Stimulated activated CD4-positive, alpha-beta T cell treated with anti-CD3 and anti-CD28 coated beads, Interleukin-12 subunit alpha, Interleukin-12 subunit beta, amount 100 ng/mL, for 24 hours (primary cell): ENCODE measurements at regions not wholly inside any gene's neighbourhood (a gene's known extent, or its start where the extent isn't known, plus 50 kb on each side); places are given as distances from the start of the nearest gene placed in this dataset.

Experiments
- DNase-seq, 2 experiments: peaks; one replicate each; pipeline ENCODE4 v3.0.0-alpha.2; 2020; ENCODE audit warnings: low read depth in 2 of 2

DNA sequence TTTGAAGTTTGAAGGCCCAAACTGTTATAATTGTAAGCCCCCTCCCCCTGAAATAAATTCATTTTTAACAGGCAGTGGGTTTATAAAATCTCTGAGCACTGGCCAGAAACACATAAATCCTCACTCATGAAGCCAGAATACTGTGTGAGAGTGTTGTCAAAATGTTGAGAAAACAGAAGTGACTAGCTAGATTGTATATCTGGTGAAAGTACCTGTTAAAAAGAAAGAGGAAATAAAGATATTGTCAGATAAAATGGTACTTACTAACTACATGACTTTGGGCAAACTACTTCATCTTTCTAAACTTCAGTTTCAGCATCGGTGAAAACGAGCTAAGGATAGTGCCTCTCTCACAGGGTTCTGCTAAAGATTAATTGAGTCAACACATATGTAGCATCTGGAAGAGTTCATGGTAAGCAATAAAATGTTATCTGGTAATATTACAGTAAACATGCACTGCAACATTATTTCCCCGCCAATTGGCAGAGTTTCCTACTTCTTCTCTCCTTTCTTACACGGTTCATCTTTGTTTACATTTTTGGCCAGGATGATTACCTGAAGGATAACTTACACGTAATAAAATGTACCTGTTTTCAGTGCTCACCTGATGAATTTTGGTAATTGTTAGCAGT is 202.5 kb upstream of the CHRM2 start:
- no peak for DNase-seq

DNA sequence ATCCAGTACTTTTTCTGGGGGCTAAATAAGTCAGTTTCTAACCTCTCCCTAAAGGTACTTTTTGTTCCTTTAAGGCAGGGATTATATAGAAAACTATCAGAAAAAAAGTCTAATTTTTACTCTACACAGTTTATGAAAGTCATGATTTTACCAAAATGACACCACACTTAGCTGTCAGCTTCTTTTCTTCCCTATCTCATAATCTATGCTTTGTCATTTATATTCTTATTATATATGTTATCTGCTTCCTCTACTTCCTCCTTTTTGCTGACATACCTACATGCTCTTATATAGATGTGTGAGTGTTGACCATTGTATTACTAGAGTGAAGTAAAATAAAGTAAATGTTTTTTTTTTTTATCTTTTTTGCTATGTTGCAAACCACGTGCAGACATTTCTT is 203.9 kb upstream of the CHRM2 start:
- no peak for DNase-seq

DNA sequence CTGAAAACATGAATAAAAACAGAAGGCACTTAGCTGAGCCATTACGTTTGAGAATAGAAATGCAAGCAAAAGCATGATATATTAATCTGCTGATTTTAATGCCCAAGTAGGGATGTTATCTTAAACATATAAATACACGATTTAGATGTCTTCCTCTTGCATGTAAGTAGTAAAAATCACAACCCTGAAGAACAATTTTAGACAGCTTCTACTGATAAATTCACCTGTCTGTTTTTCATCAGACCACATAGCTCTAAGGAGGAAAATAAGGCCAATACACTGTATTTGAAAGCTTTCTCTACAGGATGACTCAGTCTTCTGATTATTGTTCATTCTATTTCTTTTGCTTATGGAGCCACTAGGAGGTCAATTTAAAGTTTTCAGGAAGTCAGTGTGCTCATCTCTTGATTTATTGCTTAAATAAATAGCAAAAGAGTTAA is 210.9 kb upstream of the CHRM2 start:
- DNase-seq, result no peak

DNA sequence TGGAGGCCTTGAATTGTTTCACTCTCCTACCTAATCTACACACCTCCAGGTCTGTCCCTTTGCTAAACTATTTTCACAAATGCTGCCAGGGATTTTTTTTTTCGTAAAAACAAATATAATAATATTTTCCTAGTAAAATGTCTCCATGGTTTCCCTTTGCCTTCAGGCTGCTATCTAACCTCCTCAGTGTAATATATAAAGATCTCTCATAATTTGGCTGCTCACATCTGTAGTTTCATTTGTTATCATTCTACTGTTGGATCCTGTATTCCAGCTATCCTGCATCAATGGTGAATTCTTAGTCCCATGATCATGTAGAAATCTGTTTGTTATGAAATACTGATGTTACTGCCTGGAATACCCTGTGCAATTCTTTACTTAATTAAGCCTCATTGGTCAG is 211.9 kb upstream of the CHRM2 start:
- no peak for DNase-seq

DNA sequence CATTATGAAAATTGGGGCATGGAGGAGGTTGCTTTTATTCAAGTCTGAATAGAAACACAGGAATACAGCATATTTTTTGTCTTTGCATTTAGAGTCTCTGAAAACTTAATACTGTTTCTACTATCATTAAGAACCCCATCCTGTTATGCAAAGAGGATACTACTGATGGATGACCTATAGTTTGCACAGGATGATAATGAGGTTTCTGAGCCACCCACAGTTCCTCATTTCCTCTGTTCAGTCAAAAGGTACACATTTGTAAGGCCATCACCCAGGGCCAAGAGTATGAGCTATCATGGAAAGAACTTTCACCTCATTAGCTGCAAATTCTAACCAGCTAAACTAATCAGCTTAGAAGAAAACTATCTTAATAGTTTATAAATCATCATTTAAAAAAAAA is 213.0 kb upstream of the CHRM2 start:
- no peak for DNase-seq

DNA sequence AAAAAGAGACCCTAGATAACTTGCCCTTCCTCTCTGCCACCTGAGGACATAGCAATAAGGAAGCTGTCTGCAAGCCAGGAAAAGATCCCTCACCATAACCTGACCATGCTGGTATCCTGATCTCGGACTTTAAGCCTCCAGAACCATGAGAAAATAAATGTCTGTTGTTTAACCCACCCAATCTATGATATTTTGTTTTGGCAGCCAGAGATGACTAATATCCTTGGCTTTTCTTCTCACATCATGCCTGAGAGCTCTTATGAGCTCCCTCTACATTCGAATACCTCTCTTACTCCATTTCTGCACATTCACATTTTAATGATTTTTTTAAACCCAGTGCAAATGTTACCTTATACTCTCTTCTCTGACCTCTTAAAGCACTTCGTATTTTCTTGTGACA is 214.0 kb upstream of the CHRM2 start:
- no peak for DNase-seq

DNA sequence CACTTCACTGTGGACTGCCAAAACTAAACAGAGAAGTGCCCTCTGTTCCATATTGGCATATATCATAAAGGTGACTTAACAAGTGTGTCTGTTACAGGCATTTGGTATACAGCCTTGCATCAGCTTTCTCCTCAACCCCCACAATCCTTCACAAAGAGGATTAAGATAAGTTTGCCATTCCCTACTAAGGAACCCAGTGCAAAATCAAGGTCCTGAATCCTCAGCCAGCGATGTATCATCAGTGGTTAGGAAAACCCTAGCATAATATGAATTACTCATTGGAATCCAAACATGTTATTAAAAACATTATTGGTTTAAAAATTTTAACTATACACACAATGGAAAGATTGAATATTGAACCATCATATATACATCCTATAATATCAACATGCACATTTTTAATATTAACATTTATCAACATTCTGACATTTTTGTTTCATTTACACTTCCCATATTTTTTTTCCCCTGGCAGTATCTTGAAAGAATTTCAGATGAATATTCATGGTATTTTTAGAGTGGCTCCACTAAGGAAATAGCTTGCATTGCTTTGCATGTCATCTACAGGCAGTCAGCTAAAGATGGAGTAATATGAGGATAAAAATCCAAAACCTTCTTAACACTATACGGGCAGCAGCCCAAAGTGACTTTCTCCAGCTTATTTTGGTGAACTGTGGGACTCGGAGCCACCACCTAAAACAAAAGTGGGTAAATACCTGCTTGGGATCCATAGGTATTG is 215.6 kb upstream of the CHRM2 start:
- DNase-seq, result no peak

DNA sequence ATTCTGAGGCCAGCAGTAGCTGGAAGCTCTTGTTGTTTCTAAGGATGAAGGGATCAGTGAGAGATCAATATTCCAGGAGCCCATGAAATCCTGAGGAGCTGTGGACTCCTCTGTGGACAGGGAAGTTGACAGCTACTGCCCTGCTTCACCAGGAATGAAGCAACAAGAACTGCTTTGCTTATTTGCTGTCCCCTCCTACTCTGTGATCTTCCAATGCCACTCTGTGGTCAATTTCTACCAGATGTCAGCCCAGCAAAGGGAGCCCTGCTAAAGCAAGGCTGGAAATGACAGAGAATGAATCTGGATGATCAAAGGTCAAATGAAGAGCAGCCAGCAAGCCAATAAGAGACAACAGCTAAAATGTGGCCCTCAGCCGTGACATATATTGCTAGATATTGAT is 227.5 kb upstream of the CHRM2 start:
- no peak for DNase-seq

DNA sequence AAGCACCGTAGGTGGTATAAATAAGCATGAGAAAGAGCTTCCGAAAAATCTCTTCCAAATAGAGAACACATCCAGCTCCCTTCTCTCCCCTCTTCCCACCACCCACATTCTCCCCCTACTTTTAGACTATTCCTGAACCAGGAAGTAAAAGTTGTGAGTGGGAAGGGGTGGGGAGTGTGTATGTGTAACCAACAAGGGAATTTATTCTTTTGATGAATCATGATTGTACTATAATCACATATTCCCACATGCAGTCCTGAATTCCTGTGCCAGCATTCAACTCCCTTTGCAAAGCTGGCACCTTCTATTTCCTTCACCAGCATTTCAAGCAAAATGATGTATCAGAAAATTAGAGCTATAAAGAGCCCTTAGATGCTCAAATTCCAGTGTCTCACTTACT is 230.6 kb upstream of the CHRM2 start:
- no peak for DNase-seq

DNA sequence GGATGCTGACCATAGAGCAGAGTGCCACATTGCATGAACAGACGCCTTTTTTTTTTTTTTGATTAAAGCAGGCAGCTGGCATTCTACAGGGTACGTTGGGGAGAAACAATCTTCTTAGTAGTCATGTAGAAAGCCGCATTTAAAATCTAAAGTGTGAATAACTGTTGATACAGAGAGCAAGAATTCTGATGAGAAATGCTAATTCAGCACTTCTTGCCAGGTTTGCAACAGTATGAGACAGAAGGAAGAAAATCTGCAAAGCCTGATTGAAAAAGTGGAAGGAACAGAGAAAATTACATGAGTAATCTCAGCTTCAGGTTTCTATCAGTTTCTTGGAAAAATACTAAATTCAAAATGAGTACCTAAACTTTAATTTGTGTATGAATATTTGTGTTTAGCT is 232.7 kb upstream of the CHRM2 start:
- no peak for DNase-seq

DNA sequence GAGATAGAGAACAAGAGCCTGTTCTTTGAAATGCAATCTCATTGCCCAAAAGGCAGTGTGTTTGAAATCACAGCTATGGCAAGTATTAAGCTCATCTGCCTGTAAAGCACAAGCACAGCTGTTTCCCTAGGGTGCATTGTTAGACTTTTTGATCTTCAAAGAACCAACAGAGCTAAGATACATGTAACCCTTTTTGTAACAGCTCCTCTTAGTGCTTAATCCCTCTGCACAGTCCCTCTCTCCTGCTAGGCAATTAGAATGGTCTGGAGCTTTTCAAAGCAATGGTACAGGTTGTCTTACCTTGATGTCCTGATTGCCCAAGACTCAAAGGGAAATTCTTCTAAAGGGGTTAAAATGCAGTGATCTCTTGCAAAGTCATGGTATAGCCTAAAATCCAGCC is 249.6 kb upstream of the CHRM2 start:
- DNase-seq, result no peak

DNA sequence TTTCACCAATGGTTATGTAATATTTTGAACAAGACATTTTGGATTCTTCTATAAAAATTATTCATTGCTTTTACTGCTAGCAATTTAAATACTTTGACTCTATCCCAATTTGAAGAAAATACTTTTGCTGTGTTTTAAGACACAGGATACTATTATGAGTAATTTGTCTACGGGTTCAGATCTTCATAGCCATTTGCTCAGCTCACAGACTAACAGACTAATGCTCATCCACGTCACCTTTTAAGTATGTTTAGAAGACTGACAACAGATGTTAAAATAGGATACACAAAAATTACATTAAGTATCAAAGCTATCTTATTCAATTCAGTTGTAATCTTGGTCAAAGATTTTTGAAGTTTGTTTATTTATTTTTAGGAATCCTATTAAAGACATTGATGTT is 251.3 kb upstream of the CHRM2 start:
- no peak for DNase-seq

DNA sequence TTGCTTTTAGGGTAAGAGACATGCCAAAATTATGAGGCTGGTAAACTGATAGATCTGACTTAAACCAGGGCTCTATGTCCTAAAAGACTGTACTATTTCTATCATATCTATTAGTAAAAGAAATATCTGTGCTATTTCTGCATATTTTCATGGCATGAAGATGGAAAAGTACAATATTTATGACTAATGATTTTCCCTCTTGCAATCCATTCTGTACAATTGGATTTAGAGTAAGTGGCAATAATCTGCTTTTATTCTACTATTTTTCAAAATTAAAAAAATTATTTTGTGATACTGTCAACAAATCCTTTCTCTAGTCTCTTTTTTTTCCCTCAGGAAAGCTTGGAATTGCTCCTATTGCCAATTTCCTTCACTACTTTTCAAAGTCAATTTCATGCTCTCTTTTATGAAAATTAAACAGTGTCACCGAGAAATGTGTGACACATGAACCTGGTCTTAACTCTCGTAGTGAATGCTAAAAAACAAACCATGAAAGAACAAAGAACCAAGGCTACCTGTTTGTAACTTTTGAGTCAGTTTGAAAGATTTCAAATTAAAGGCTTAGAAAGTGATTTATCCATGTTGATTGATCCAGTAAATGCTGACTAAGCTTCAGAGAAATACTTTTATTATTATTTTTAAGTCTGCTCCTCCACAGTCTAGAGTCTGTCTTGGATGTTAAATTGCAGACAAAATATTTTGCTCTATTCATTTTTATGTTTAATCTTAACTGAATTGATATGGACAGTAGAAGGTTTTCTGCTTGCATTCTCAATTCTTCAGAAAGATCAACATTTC is 262.7 kb upstream of the CHRM2 start:
- DNase-seq, result no peak

DNA sequence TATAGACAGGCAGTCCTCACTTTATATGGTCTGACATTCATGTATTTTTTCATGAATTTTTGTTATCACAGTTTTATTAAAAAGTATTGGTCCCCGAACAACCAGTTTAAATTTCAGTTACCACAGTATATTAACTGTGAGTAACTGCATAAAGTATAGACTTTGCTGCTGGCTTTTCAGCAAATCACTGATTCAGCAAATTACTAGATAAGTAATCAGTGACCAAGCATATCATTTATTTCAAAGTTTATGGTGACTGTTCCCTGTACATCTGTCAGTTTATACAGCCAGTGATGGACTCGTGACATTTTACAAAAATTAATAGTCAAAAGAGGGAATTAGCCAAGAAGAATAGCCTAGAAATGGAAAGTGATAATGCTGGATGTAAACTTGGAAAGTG is 266.7 kb upstream of the CHRM2 start:
- no peak for DNase-seq

DNA sequence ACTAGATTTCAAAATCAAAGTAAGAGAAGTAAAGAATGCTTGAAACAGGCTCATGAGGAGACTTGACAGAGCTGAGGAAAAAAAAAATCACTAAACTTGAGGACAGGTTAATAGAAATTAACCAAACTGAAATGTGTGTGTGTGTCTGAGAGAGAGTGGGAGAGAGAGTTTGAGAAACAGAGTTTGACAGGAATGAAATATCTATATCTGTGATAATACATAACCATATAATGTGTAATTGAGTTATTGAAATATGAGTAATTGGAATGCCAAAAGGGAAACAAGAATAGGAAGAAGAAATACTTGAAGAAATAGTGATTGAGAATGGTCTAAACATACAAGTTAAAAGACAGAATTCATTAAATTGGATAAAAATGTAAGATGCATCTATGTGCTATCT is 268.0 kb upstream of the CHRM2 start:
- DNase-seq, result no peak

DNA sequence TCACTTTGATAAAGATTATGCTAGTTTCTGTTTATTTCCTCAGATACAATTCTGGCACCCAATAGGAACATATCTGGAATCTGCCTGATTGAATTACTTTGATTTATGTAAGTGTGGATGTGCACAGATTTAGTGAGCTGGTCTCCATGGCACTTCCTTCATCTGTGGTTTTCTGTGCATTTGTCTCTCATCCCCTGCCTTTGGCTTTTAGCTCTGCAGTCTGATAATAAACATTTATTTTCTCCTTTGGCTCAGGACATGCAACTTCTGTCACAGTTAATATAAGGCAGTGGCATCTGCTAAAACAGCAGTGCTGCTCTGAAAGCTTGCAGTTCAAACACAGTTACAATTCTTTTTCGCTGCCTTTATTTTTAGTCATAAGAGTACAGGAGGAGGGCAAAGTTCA is 273.7 kb upstream of the CHRM2 start:
- DNase-seq, result no peak

DNA sequence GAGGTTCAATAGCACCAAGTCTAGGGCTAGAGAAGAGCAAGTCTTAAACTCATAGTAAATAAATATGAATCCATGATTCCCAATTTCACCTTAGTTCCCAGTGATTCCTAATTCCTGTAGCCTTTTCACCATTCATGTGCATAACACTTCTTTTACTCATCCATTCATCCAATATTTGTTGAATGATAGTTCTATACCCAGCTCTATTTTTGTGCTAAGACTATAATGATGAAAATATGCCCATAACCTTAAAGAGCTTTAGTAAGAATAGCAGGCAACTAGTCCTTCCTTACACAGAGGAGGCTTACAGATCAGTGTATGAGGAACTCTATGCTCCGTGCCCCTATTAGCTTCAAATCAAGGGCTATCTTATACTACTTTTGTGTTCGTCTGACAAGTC is 280.2 kb upstream of the CHRM2 start:
- no peak for DNase-seq

DNA sequence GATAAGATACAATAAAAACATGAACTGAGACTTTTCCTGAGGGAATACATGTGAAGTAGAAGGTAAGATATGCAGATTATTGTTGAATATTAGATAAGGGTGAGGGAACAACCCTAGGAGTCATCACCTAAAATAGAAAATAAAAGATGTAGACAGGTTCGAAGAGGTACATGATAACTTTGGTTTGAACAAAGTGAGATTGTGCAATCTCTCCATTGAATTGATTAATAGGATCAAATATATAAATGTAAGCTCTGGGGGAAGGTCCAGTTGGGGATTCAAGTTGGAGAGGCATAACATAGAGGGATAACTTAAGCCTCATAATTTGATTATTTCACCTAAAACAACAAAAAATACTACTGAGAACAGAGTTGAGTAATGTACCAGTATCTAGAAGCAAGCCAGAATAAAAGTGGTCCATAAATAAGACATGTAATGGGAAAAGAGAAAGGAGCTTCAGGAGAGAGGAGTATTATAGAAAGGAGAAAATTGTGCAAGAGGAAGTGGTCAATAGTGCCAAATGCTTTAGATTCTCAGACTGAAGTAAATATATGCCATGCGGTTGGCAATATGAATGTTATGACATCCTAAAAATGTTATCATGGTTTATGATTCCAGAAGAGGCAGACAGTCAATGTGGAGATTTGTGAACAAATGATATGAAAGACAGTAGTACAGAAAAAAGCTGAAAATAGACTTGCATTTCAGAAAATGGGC is 282.3 kb upstream of the CHRM2 start:
- DNase-seq, result no peak

DNA sequence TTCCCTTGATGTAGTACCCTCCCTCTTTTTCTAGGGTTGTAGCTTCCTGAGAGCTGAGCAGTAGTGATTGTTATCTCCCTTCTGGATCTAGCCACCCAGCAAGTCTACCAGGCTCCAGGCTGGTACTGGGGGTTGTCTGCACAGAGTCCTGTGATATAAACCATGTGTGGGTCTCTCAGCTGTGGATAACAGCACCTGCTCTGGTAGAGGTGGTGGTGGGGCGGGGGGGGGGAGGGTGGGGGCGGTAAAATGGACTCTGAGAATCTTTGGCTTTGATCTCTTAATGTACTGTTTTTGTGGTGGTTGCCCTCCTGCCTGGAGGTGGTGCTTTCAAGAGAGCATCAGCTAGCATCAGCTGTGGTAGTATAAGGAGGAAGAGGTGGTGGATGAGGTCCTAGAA is 302.0 kb upstream of the CHRM2 start:
- no peak for DNase-seq

DNA sequence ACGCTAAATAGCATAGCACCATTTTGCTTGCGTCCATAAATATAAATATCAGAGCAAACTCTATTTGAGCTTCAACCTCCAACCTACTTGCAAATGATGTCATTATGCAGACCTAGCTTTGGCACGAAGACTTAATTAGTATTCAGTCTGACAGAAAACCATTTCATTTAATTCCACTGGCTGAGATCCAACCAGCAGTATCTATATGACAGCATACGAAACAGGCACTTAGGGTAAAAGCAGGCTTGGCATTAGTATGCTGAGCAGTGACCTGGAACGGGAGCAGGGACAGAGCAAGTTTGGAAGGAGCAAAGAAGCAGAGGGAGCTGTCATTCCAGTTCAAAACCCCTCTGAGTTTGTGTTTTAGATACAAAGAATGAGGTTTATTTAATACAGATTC is 312.5 kb upstream of the CHRM2 start:
- DNase-seq, result no peak

DNA sequence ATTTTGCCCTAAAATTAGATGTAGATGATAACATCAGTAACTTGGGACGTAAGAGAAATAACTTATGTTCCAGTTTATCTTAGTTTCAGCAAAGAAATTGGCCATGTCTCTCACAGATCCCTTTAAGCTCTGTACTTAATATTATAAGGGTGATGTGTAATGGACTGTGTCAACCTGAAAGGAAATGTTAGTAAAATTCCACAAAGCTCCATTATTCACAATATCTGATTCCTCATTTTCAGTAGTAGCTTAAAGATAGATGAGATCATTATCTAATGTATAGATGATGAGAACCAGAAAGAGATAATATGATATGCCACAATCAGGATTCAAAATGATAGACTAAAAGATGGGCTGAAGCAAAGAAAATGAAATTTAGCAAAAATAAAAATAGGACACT is 316.8 kb upstream of the CHRM2 start:
- DNase-seq, result no peak

DNA sequence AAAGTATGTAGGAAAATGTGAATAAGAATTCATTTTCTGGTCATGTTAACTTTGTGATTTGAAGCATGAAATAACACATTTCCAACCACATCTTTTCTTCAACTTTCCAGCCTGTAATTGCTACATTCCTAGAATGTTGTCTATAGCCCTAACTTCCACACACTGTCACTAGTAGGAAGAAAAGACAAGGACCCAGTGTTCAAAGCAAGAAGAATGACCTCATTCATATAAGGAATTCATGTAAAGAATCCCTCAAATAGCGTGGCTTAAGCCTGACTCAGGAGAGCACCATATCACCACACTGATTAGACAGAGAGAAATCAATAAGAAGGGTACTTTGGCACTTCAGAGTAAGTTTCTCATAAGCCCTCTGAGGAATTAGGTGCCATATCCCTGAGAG is 318.7 kb upstream of the CHRM2 start:
- no peak for DNase-seq
